SK-N-SH (cell line): ENCODE measurements at regions not wholly inside any gene's neighbourhood (a gene's known extent, or its start where the extent isn't known, plus 50 kb on each side); places are given as distances from the start of the nearest gene placed in this dataset.

ENCODE experiments used
- CTCF ChIA-PET: fragments of 300-600, 350-600 bp; formaldehyde crosslinking; extraction: SDS; loops from one replicate; lab custom pipeline; 2021; lab: Yijun Ruan, JAX
- POLR2A ChIA-PET: fragments of 350-600 bp; sonication (Branson Sonifier 250); formaldehyde crosslinking; extraction: SDS; loops from one replicate; lab custom pipeline; 2020; ENCODE audit warnings: antibody characterized with exemption, inconsistent platforms; lab: Yijun Ruan, JAX
- DNase-seq: peaks from one replicate; pipeline ENCODE4 v3.0.0; 2012
- H2AFZ ChIP-seq: fragments of 200-600 bp; sonication (generic); 2 replicates; pipeline ENCODE4 v1.8.1; 2016; ENCODE audit warnings: antibody characterized with exemption, mild to moderate bottlenecking, low read depth
- H3F3A ChIP-seq: fragments of 200-600 bp; sonication (generic); replicated peaks from 2 replicates; pipeline ENCODE3; 2016; ENCODE audit warnings: antibody characterized with exemption, mild to moderate bottlenecking; ENCODE audit not compliant: insufficient read depth
- H3K27ac ChIP-seq, 2 experiments: fragments of 200-500 bp in 1 of 2; fragments of 200-600 bp in 1 of 2; sonication (Bioruptor generic) in 1 of 2; sonication (generic), shearing (Covaris generic) in 1 of 2; 2 replicates each; pipeline versions ENCODE4 v1.5.1 to v1.6.1; 2014 to 2016; ENCODE audit warnings: low read depth in 2 of 2, inconsistent platforms in 1 of 2, low read length in 1 of 2, mild to moderate bottlenecking in 1 of 2, mixed read lengths in 1 of 2
- H3K27me3 ChIP-seq: fragments of 200-600 bp; sonication (generic), shearing (Covaris generic); 2 replicates; pipeline ENCODE4 v1.6.1; 2016; ENCODE audit warnings: mixed run types; ENCODE audit not compliant: insufficient read depth
- H3K36me3 ChIP-seq, 2 experiments: fragments of 200-500 bp in 1 of 2; fragments of 200-600 bp in 1 of 2; sonication (Bioruptor generic) in 1 of 2; sonication (generic) in 1 of 2; replicated peaks in 1 of 2; 2 replicates each; pipeline versions ENCODE3 to v1.5.1; 2014 to 2016; ENCODE audit warnings: low read length in 1 of 2, mild to moderate bottlenecking in 1 of 2; ENCODE audit not compliant: insufficient read depth in 2 of 2, control insufficient read depth in 1 of 2
- H3K4me1 ChIP-seq, 2 experiments: fragments of 200-500 bp in 1 of 2; fragments of 200-600 bp in 1 of 2; sonication (Bioruptor generic) in 1 of 2; sonication (generic), shearing (Covaris generic) in 1 of 2; 2 replicates each; pipeline versions ENCODE4 v1.5.1 to v1.6.1; 2014 to 2016; ENCODE audit warnings: low read depth in 1 of 2, low read length in 1 of 2, mixed run types in 1 of 2; ENCODE audit not compliant: insufficient read depth in 2 of 2, control insufficient read depth in 1 of 2
- H3K4me2 ChIP-seq: fragments of 200-600 bp; sonication (generic), shearing (Covaris generic); 2 replicates; pipeline ENCODE4 v1.6.1; 2017; ENCODE audit warnings: mixed run types
- H3K4me3 ChIP-seq, 2 experiments: fragments of 200-500 bp in 1 of 2; fragments of 200-600 bp in 1 of 2; sonication (Bioruptor generic) in 1 of 2; sonication (generic), shearing (Covaris generic) in 1 of 2; 2 replicates each; pipeline versions ENCODE4 v1.5.1 to v1.8.1; 2014 to 2016; ENCODE audit warnings: low read depth in 2 of 2, inconsistent platforms in 1 of 2, low read length in 1 of 2, mild to moderate bottlenecking in 1 of 2, mixed read lengths in 1 of 2, moderate library complexity in 1 of 2
- H3K79me2 ChIP-seq: fragments of 200-600 bp; sonication (generic); 2 replicates; pipeline ENCODE4 v1.8.1; 2017; ENCODE audit warnings: mild to moderate bottlenecking; ENCODE audit not compliant: insufficient read depth
- H3K9ac ChIP-seq: fragments of 200-600 bp; sonication (generic); 2 replicates; pipeline ENCODE4 v1.6.1; 2017; ENCODE audit warnings: mixed run types
- H3K9me2 ChIP-seq: fragments of 200-600 bp; sonication (generic); 2 replicates; pipeline ENCODE4 v1.6.1; 2017; ENCODE audit warnings: mixed run types
- H3K9me3 ChIP-seq: fragments of 200-600 bp; sonication (generic); 2 replicates; pipeline ENCODE4 v1.6.1; 2017; ENCODE audit warnings: mixed run types, mild to moderate bottlenecking, moderate library complexity
- H4K20me1 ChIP-seq: fragments of 200-600 bp; sonication (generic); 2 replicates; pipeline ENCODE4 v1.6.1; 2017; ENCODE audit warnings: mild to moderate bottlenecking, mixed run types; ENCODE audit not compliant: insufficient read depth
- CHD2 ChIP-seq: fragments of 150-350 bp; IDR thresholded peaks from 2 replicates; pipeline ENCODE4 v1.6.1; 2018; ENCODE audit warnings: low read length; ENCODE audit not compliant: partially characterized antibody
- EP300 ChIP-seq, 2 experiments: IDR thresholded peaks; 2 replicates each; pipeline versions ENCODE4 v1.4.0 to v1.6.1; 2012; ENCODE audit warnings: borderline replicate concordance in 1 of 2, low read depth in 1 of 2, low read length in 1 of 2
- EZH2phosphoT487 ChIP-seq: fragments of 200-600 bp; sonication (generic); IDR thresholded peaks from 2 replicates; pipeline ENCODE4 v1.6.1; 2017; ENCODE audit warnings: low read depth, mixed run types, mild to moderate bottlenecking, antibody characterized with exemption, moderate library complexity, borderline replicate concordance
- FOXM1 ChIP-seq: IDR thresholded peaks from 2 replicates; pipeline ENCODE4 v1.4.0; 2012; ENCODE audit warnings: low read depth, mild to moderate bottlenecking
- GATA2 ChIP-seq: sonication (generic); formaldehyde crosslinking; IDR thresholded peaks from 2 replicates; pipeline ENCODE4 v1.5.0; 2020; ENCODE audit warnings: mild to moderate bottlenecking, missing genetic modification reagents
- JUND ChIP-seq: IDR thresholded peaks from 2 replicates; pipeline ENCODE4 v1.4.0; 2012
- MEF2A ChIP-seq: IDR thresholded peaks from 2 replicates; pipeline ENCODE4 v1.4.0; 2012; ENCODE audit warnings: low read depth, borderline replicate concordance
- MXI1 ChIP-seq: IDR thresholded peaks from 2 replicates; pipeline ENCODE4 v1.6.1; 2012; ENCODE audit warnings: mild to moderate bottlenecking, low read depth, low read length, improper control_type of control experiment
- NFIC ChIP-seq: IDR thresholded peaks from 2 replicates; pipeline ENCODE4 v1.4.0; 2012; ENCODE audit warnings: borderline replicate concordance
- RAD21 ChIP-seq: IDR thresholded peaks from 2 replicates; pipeline ENCODE4 v1.6.1; 2012; ENCODE audit warnings: mild to moderate bottlenecking, low read length
- TAF1 ChIP-seq: IDR thresholded peaks from 2 replicates; pipeline ENCODE4 v1.6.1; 2012; ENCODE audit warnings: low read depth, mild to moderate bottlenecking, low read length, moderate library complexity, borderline replicate concordance
- TCF12 ChIP-seq: IDR thresholded peaks from 2 replicates; pipeline ENCODE4 v1.4.0; 2012
- TEAD4 ChIP-seq: IDR thresholded peaks from 2 replicates; pipeline ENCODE4 v1.4.0; 2012; ENCODE audit warnings: mild to moderate bottlenecking, borderline replicate concordance; ENCODE audit not compliant: insufficient read depth
- YY1 ChIP-seq: IDR thresholded peaks from 2 replicates; pipeline ENCODE4 v1.4.0; 2012; ENCODE audit warnings: low read depth, mild to moderate bottlenecking
- WGBS: methylation state at CpG from one replicate; pipeline ENCODE4 v1.1.6; 2017; ENCODE audit warnings: low lambda C conversion rate; 5-methylcytosine and 5-hydroxymethylcytosine counted together
- TF ChIP-seq, protein P1 (sequence below): IDR thresholded peaks from 2 replicates; pipeline ENCODE4 v1.4.0; 2012; ENCODE audit warnings: low read depth
- TF ChIP-seq, protein P2 (sequence below): fragments of 200-600 bp; sonication (generic); IDR thresholded peaks from 2 replicates; pipeline ENCODE4 v1.6.1; 2017; ENCODE audit warnings: antibody characterized with exemption, mild to moderate bottlenecking, moderate library complexity
- TF ChIP-seq, protein P3 (sequence below): fragments of 150-350 bp; IDR thresholded peaks from 2 replicates; pipeline ENCODE4 v1.6.1; 2017; ENCODE audit warnings: antibody characterized with exemption, low read length, low read depth, borderline replicate concordance
- TF ChIP-seq, protein P4 (sequence below): IDR thresholded peaks from 2 replicates; pipeline ENCODE4 v1.6.1; 2012; ENCODE audit warnings: mild to moderate bottlenecking, low read depth, low read length, moderate library complexity
- TF ChIP-seq, protein P5 (sequence below): IDR thresholded peaks from 2 replicates; pipeline ENCODE4 v1.4.0; 2012; ENCODE audit warnings: low read depth, borderline replicate concordance

DNA sequence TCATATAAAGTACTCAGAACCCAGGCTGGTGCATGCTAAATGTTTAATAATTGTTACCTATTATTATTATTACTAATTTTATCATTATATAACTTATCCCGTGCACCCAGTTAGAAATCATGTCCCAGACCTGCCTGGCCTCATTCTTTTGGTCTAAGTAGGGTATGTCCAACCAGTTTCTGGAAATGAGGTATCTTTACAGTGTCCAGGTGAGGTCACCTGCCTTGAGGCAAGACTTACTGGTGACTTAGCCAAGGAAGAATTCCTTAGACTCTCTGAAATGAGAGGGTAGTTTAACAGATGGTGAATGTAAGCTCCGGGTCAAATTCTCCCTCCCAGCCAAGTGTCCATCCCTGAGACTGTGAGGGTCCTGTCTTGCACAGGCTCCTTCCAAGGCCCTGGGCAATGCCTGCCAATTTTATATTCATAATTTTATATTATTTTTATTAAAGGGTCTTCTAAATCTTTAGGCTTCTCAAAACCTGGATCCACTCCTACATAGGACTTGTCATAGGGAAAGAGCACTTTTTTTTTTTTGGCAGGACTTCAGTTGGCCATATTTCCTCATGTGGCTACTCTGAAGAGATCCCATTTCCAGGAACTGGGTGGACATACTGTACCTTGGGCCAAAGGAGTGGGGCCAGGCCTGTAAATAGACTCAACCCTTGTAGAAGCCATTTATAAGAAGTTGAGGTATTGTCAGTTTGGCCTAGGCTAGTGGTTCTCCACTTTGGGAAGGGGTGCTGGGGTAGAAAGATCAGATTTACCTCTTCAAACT lies 96.7 kb upstream of the KCNA3 start:
- Histone ChIP-seq H2AFZ (no peak overlapping the region), H3K4me2 (no peak overlapping the region), H3K4me1 (no peaks in the 10 kb centered on the region), H3K36me3 (no peaks in the 10 kb centered on the region), H3K79me2 (no peaks in the 10 kb centered on the region), H3K9me3 (no peaks in the 10 kb centered on the region), H3K4me3 (no peak overlapping the region), H4K20me1 (no peaks in the 10 kb centered on the region), H3K9me2 (no peaks in the 10 kb centered on the region), H3F3A (no peaks in the 10 kb centered on the region), H3K27ac (no peak overlapping the region), H3K27me3 (no peaks in the 10 kb centered on the region; the same call in 1 of the 2 replicates), H3K9ac (no peak overlapping the region)
- no peak for DNase-seq
- 11% methylated on average over 2 of the region's 2 CpGs for WGBS
- CTCF ChIA-PET, result interaction anchor here (2.0 to 4.5 kb wide), 3 partner anchors 10 to 12 kb away, joined by 7 to 52 read pairs (median 9); no protein-coding TSS in a partner anchor
- POLR2A ChIA-PET, result no interaction called here
- no peak for TF ChIP-seq MXI1

DNA sequence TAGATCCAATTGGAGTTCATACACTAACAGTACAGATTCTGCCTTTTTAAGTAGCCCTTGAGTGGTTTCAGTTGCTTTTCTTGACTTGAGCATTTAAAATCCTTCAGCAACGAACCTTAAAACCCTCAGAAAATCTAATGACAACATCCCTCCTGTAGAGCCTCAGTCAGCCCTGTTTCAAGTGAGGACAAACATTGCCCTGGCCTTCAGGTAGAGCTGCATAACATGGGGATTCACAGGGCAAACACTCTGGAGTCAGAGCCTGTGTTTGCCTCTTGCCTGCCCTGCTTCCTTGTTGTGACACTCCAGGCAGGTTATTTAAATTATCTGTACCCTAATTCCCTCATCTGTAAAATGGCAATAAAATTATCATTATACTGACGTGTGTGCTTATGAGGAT lies 96.1 kb upstream of the KCNA3 start:
- 4% methylated on average over 2 of the region's 2 CpGs for WGBS
- TF ChIP-seq, protein P1, sequence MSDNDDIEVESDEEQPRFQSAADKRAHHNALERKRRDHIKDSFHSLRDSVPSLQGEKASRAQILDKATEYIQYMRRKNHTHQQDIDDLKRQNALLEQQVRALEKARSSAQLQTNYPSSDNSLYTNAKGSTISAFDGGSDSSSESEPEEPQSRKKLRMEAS, result no peak
- TF ChIP-seq TEAD4 (no peak), MXI1 (no peak), CHD2 (no peak), RAD21 (no peak), FOXM1 (no peak), EZH2phosphoT487 (no peak), EP300 (IDR thresholded peaks at IDR 0.05; ENCODE audit: borderline replicate concordance in 1 of 2, low read depth in 1 of 2, low read length in 1 of 2) (no peak), GATA2 (CRISPR knock-in tag) (no peak), MEF2A (no peak), YY1 (no peak), TAF1 (no peak), NFIC (no peak), TCF12 (no peak), JUND (no peak)
- TF ChIP-seq, protein P2, sequence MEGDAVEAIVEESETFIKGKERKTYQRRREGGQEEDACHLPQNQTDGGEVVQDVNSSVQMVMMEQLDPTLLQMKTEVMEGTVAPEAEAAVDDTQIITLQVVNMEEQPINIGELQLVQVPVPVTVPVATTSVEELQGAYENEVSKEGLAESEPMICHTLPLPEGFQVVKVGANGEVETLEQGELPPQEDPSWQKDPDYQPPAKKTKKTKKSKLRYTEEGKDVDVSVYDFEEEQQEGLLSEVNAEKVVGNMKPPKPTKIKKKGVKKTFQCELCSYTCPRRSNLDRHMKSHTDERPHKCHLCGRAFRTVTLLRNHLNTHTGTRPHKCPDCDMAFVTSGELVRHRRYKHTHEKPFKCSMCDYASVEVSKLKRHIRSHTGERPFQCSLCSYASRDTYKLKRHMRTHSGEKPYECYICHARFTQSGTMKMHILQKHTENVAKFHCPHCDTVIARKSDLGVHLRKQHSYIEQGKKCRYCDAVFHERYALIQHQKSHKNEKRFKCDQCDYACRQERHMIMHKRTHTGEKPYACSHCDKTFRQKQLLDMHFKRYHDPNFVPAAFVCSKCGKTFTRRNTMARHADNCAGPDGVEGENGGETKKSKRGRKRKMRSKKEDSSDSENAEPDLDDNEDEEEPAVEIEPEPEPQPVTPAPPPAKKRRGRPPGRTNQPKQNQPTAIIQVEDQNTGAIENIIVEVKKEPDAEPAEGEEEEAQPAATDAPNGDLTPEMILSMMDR, result no peak
- TF ChIP-seq, protein P3, sequence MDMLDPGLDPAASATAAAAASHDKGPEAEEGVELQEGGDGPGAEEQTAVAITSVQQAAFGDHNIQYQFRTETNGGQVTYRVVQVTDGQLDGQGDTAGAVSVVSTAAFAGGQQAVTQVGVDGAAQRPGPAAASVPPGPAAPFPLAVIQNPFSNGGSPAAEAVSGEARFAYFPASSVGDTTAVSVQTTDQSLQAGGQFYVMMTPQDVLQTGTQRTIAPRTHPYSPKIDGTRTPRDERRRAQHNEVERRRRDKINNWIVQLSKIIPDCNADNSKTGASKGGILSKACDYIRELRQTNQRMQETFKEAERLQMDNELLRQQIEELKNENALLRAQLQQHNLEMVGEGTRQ, result no peak
- TF ChIP-seq, protein P4, sequence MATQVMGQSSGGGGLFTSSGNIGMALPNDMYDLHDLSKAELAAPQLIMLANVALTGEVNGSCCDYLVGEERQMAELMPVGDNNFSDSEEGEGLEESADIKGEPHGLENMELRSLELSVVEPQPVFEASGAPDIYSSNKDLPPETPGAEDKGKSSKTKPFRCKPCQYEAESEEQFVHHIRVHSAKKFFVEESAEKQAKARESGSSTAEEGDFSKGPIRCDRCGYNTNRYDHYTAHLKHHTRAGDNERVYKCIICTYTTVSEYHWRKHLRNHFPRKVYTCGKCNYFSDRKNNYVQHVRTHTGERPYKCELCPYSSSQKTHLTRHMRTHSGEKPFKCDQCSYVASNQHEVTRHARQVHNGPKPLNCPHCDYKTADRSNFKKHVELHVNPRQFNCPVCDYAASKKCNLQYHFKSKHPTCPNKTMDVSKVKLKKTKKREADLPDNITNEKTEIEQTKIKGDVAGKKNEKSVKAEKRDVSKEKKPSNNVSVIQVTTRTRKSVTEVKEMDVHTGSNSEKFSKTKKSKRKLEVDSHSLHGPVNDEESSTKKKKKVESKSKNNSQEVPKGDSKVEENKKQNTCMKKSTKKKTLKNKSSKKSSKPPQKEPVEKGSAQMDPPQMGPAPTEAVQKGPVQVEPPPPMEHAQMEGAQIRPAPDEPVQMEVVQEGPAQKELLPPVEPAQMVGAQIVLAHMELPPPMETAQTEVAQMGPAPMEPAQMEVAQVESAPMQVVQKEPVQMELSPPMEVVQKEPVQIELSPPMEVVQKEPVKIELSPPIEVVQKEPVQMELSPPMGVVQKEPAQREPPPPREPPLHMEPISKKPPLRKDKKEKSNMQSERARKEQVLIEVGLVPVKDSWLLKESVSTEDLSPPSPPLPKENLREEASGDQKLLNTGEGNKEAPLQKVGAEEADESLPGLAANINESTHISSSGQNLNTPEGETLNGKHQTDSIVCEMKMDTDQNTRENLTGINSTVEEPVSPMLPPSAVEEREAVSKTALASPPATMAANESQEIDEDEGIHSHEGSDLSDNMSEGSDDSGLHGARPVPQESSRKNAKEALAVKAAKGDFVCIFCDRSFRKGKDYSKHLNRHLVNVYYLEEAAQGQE, result no peak
- TF ChIP-seq, protein P5, sequence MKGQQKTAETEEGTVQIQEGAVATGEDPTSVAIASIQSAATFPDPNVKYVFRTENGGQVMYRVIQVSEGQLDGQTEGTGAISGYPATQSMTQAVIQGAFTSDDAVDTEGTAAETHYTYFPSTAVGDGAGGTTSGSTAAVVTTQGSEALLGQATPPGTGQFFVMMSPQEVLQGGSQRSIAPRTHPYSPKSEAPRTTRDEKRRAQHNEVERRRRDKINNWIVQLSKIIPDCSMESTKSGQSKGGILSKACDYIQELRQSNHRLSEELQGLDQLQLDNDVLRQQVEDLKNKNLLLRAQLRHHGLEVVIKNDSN, result no peak
- Histone ChIP-seq H3K9me2 (no peaks in the 10 kb centered on the region), H4K20me1 (no peaks in the 10 kb centered on the region), H2AFZ (no peak overlapping the region), H3K4me2 (no peak overlapping the region), H3K4me3 (no peak overlapping the region), H3K36me3 (no peaks in the 10 kb centered on the region), H3K27me3 (no peaks in the 10 kb centered on the region; the same call in 1 of the 2 replicates), H3K79me2 (no peaks in the 10 kb centered on the region), H3K4me1 (no peaks in the 10 kb centered on the region), H3K27ac (no peak overlapping the region), H3F3A (no peaks in the 10 kb centered on the region), H3K9me3 (no peaks in the 10 kb centered on the region), H3K9ac (no peak overlapping the region)
- no peak for DNase-seq
- POLR2A ChIA-PET, result no interaction called here
- CTCF ChIA-PET, result interaction anchor here (0.8 to 4.5 kb wide), 6 partner anchors 9 to 250 kb away, joined by 3 to 52 read pairs (median 8); no protein-coding TSS in a partner anchor
